Progenitor cell of endocrine pancreas (in vitro differentiated cells): ENCODE measurements at regions not wholly inside any gene's neighbourhood (a gene's known extent, or its start where the extent isn't known, plus 50 kb on each side); places are given as distances from the start of the nearest gene placed in this dataset.
"Not testable (repeated sequence)": the region's sequence is repeated elsewhere in the genome, so short reads cannot be mapped to it uniquely, and the experiment has no call there.

Source experiments
- DNase-seq: peaks from one replicate; pipeline ENCODE4 v3.0.0; 2021; ENCODE audit warnings: low spot score; ENCODE audit not compliant: unreplicated experiment
- H3K27ac Mint-ChIP-seq: 2 replicates; pipeline ENCODE4 v1.8.0; 2021; ENCODE audit warnings: mild to moderate bottlenecking, moderate library complexity, mixed read lengths
- H3K27me3 Mint-ChIP-seq: 2 replicates; pipeline ENCODE4 v1.8.0; 2021; ENCODE audit warnings: mixed read lengths
- H3K36me3 Mint-ChIP-seq: 2 replicates; pipeline ENCODE4 v1.8.0; 2022; ENCODE audit warnings: mixed read lengths; ENCODE audit not compliant: insufficient read depth
- H3K4me1 Mint-ChIP-seq: 2 replicates; pipeline ENCODE4 v1.8.0; 2021; ENCODE audit warnings: low read depth, mixed read lengths
- H3K4me3 Mint-ChIP-seq: 2 replicates; pipeline ENCODE4 v1.8.0; 2021; ENCODE audit warnings: low read depth, mild to moderate bottlenecking, moderate library complexity, mixed read lengths
- H3K9me3 Mint-ChIP-seq: 2 replicates; pipeline ENCODE4 v1.8.0; 2021; ENCODE audit warnings: low read depth, mixed read lengths
- CTCF ChIP-seq: fragments of 200-600 bp; sonication (generic); IDR thresholded peaks from one replicate; pipeline ENCODE4 v1.5.0; 2021; ENCODE audit warnings: antibody characterized with exemption, mild to moderate bottlenecking; ENCODE audit not compliant: unreplicated experiment

DNA sequence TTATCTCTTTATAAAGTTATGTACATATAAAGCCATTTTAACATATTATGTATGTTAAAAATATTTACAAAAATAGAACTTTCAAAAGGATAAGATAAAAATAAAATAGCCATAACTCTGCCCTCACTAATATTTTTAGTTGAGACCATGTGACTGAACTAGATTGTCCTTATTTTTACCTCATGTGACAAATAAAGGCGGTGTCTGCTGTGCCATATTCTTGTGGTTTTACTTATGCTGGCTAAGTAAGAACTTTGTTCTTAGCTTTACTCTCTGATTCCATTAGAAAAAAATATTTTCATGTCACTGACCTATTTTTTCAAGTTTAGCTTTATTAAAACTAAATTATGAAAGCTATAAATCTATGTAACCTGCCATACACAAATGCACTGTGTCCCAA, 135.6 kb upstream of the TSC22D1 start:
- H3K36me3 Mint-ChIP-seq, result peaks cover 2% of the 10 kb centered on the region
- no peaks in the 10 kb centered on the region for H3K4me1 Mint-ChIP-seq
- no peaks in the 10 kb centered on the region for H3K27me3 Mint-ChIP-seq
- no peak overlapping the region for H3K4me3 Mint-ChIP-seq
- H3K9me3 Mint-ChIP-seq, result peaks cover 5% of the 10 kb centered on the region
- TF ChIP-seq CTCF, result no peak
- no peak for DNase-seq
- no peak overlapping the region for H3K27ac Mint-ChIP-seq

DNA sequence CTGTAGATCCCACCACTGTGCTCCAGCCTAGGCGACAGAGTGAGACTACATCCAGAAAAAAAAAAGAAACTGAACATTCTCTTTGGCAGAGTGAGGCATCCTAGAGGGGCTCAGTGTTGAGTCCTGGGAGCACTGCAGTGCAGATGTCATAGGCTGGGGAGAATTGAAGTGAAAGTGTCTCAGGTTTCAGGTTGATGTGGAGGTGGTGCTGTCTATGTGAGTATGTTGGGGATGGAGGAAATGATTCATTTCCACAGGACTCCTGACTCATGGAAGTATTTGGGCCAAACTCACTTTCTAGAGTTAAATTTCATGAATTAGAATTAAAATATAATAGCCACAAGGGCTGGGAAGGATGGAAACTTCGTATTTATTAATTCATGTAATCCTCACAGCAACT, 134.4 kb upstream of the TSC22D1 start:
- H3K27me3 Mint-ChIP-seq, result no peaks in the 10 kb centered on the region
- H3K4me1 Mint-ChIP-seq, result no peaks in the 10 kb centered on the region
- peaks cover 2% of the 10 kb centered on the region for H3K36me3 Mint-ChIP-seq
- H3K27ac Mint-ChIP-seq, result no peak overlapping the region
- peaks cover 5% of the 10 kb centered on the region for H3K9me3 Mint-ChIP-seq
- no peak overlapping the region for H3K4me3 Mint-ChIP-seq
- TF ChIP-seq CTCF, result no peak
- DNase-seq, result no peak

- not testable (repeated sequence) for H3K27me3 Mint-ChIP-seq, H3K4me3 Mint-ChIP-seq, DNase-seq, H3K27ac Mint-ChIP-seq, H3K4me1 Mint-ChIP-seq, H3K36me3 Mint-ChIP-seq, H3K9me3 Mint-ChIP-seq
Observed at GRCh38 chr13:44704811-44705210, 128.7 kb upstream of the TSC22D1 start.

DNA sequence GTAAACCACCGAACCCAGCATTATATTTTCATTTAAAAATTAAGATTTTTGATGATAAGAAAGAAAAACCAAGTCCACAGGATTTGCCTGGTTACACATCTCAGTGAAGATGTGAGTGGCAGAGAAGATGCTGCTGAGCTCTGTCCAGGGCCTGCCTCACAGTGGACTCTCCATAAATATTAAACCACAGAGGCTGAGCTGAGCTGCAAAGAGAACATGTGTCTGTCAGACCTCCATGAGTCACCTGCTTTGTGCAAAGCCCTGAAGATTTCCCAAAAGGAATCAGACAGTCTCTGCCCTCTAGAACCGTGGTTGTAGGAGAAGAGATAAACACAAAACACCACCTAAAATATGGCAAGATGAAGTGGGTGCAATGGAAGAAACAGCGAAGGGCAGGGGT, 127.2 kb upstream of the TSC22D1 start:
- Mint-ChIP-seq H3K9me3 (peaks cover 5% of the 10 kb centered on the region), H3K27me3 (no peaks in the 10 kb centered on the region), H3K36me3 (peaks cover 2% of the 10 kb centered on the region), H3K4me3 (no peak overlapping the region), H3K27ac (no peak overlapping the region), H3K4me1 (peaks cover 2% of the 10 kb centered on the region)
- no peak for TF ChIP-seq CTCF
- DNase-seq, result no peak

DNA sequence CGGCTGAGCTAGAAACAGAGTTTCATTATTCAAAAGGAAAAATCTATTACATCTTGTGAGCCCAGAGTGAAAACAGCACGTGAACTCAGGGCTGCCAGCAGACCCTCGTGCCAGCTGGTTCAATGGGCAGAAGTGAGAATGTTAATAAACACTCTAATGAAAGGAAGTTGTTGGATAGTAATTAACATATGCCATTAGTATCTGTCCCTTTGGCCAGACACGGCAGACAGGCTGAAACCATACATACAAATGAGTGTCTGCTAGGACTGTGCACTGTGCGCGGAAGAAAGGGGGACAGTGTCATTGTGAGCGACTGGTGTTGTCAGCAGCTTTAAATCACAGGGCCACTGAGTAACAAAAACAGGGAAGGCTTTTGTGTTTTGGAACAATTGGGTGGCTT, 121.9 kb upstream of the TSC22D1 start:
- no peaks in the 10 kb centered on the region for H3K9me3 Mint-ChIP-seq
- no peak for DNase-seq
- H3K36me3 Mint-ChIP-seq, result no peaks in the 10 kb centered on the region
- H3K4me1 Mint-ChIP-seq, result peaks cover 5% of the 10 kb centered on the region
- no peak overlapping the region for H3K27ac Mint-ChIP-seq
- no peak overlapping the region for H3K4me3 Mint-ChIP-seq
- no peak for TF ChIP-seq CTCF
- H3K27me3 Mint-ChIP-seq, result no peaks in the 10 kb centered on the region

DNA sequence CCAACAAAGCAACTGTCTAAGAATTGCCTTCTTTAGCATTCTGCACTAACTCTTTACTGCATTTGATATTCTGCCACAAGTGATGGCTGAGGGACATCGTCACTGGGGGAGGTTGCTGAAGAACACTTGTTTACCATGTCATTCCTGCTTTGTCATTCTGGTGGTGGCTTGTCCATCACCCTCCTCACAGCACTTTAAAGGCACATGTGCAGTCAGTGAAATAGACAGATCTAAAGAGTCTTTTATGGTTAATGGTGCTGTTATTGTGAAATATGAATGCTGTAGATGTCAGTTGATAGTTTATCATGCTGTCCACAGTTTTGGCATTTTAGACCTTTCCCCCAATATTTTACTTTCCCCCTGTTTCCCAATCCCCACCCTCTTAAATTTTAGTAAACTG, 120.9 kb upstream of the TSC22D1 start:
- H3K9me3 Mint-ChIP-seq, result no peaks in the 10 kb centered on the region
- no peak for TF ChIP-seq CTCF
- no peaks in the 10 kb centered on the region for H3K36me3 Mint-ChIP-seq

More for the DNA sequence above, 120.9 kb upstream of the TSC22D1 start:
- no peak for DNase-seq
- H3K4me1 Mint-ChIP-seq, result peaks cover 5% of the 10 kb centered on the region
- H3K27me3 Mint-ChIP-seq, result no peaks in the 10 kb centered on the region
- H3K4me3 Mint-ChIP-seq, result no peak overlapping the region
- no peak overlapping the region for H3K27ac Mint-ChIP-seq
